DND-41 (cell line): ENCODE measurements at regions not wholly inside any gene's neighbourhood (a gene's known extent, or its start where the extent isn't known, plus 50 kb on each side); places are given as distances from the start of the nearest gene placed in this dataset.

Experiments
- ATAC-seq: fragments of 200-7000 bp; cut with Tn5 transposase; 3 replicates; pipeline ENCODE4 v1.9.1; 2021; ENCODE audit warnings: low read depth; ENCODE audit not compliant: insufficient read depth
- DNase-seq: peaks from one replicate; pipeline ENCODE4 v3.0.0-alpha.2; 2020
- H2AFZ ChIP-seq: 2 replicates; pipeline ENCODE4 v1.6.0; 2012; ENCODE audit warnings: low read depth, low read length
- H3K27ac ChIP-seq: 2 replicates; pipeline ENCODE4 v1.5.1; 2012; ENCODE audit warnings: low read length, inconsistent platforms
- H3K27me3 ChIP-seq: fragments of 200-600 bp; sonication (generic); 2 replicates; pipeline ENCODE4 v1.6.0; 2012; ENCODE audit warnings: low read length, mild to moderate bottlenecking, inconsistent platforms; ENCODE audit not compliant: insufficient read depth, poor library complexity
- H3K36me3 ChIP-seq: 2 replicates; pipeline ENCODE4 v1.5.1; 2012; ENCODE audit warnings: low read length, inconsistent platforms; ENCODE audit not compliant: insufficient read depth
- H3K4me1 ChIP-seq: 2 replicates; pipeline ENCODE4 v1.5.1; 2012; ENCODE audit warnings: mild to moderate bottlenecking, low read length; ENCODE audit not compliant: insufficient read depth
- H3K4me2 ChIP-seq: 2 replicates; pipeline ENCODE4 v1.6.0; 2012; ENCODE audit warnings: mild to moderate bottlenecking, moderate library complexity, low read length, inconsistent platforms; ENCODE audit not compliant: insufficient read depth
- H3K4me3 ChIP-seq, 2 experiments: fragments of 200-600 bp in 1 of 2; shearing (Covaris generic) in 1 of 2; 2 replicates each; pipeline ENCODE4 v1.5.1; 2012 to 2016; ENCODE audit warnings: inconsistent platforms in 2 of 2, low read length in 2 of 2, mild to moderate bottlenecking in 2 of 2, low read depth in 1 of 2, moderate library complexity in 1 of 2
- H3K79me2 ChIP-seq: 2 replicates; pipeline ENCODE4 v1.6.0; 2012; ENCODE audit warnings: low read length, inconsistent platforms; ENCODE audit not compliant: insufficient read depth
- H3K9ac ChIP-seq: 2 replicates; pipeline ENCODE4 v1.6.0; 2012; ENCODE audit warnings: low read depth, mild to moderate bottlenecking, inconsistent platforms, low read length, moderate library complexity
- H3K9me3 ChIP-seq: 2 replicates; pipeline ENCODE4 v1.5.1; 2012; ENCODE audit warnings: low read length, moderate library complexity, mild to moderate bottlenecking, inconsistent platforms; ENCODE audit not compliant: insufficient read depth, severe bottlenecking
- H4K20me1 ChIP-seq: 2 replicates; pipeline ENCODE4 v1.6.0; 2012; ENCODE audit warnings: low read length; ENCODE audit not compliant: insufficient read depth
- EZH2 ChIP-seq: IDR thresholded peaks from 3 replicates; pipeline ENCODE4 v1.6.1; 2012; ENCODE audit warnings: borderline replicate concordance, low read depth, mild to moderate bottlenecking, moderate library complexity, low read length, inconsistent platforms; ENCODE audit not compliant: severe bottlenecking
- TF ChIP-seq, protein P1 (sequence below): IDR thresholded peaks from 2 replicates; pipeline ENCODE4 v1.5.1; 2012; ENCODE audit warnings: borderline replicate concordance, low read length, moderate library complexity, mild to moderate bottlenecking; ENCODE audit not compliant: poor library complexity, severe bottlenecking; ENCODE audit errors: extremely low read depth

GRCh38 chr7:54354436-54354835 is 187.7 kb upstream of the VSTM2A start:
- Histone ChIP-seq H3K36me3 (no peaks in the 10 kb centered on the region), H3K9ac (no peak overlapping the region), H4K20me1 (no peaks in the 10 kb centered on the region), H3K4me3 (no peak overlapping the region), H3K27ac (no peak overlapping the region), H2AFZ (no peak overlapping the region), H3K9me3 (no peaks in the 10 kb centered on the region), H3K79me2 (no peaks in the 10 kb centered on the region), H3K27me3 (no peaks in the 10 kb centered on the region), H3K4me1 (no peaks in the 10 kb centered on the region), H3K4me2 (no peak overlapping the region)
- ATAC-seq: no peak
- no peak for DNase-seq
- TF ChIP-seq, protein P1, sequence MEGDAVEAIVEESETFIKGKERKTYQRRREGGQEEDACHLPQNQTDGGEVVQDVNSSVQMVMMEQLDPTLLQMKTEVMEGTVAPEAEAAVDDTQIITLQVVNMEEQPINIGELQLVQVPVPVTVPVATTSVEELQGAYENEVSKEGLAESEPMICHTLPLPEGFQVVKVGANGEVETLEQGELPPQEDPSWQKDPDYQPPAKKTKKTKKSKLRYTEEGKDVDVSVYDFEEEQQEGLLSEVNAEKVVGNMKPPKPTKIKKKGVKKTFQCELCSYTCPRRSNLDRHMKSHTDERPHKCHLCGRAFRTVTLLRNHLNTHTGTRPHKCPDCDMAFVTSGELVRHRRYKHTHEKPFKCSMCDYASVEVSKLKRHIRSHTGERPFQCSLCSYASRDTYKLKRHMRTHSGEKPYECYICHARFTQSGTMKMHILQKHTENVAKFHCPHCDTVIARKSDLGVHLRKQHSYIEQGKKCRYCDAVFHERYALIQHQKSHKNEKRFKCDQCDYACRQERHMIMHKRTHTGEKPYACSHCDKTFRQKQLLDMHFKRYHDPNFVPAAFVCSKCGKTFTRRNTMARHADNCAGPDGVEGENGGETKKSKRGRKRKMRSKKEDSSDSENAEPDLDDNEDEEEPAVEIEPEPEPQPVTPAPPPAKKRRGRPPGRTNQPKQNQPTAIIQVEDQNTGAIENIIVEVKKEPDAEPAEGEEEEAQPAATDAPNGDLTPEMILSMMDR: no peak
- no peak for TF ChIP-seq EZH2

DNA sequence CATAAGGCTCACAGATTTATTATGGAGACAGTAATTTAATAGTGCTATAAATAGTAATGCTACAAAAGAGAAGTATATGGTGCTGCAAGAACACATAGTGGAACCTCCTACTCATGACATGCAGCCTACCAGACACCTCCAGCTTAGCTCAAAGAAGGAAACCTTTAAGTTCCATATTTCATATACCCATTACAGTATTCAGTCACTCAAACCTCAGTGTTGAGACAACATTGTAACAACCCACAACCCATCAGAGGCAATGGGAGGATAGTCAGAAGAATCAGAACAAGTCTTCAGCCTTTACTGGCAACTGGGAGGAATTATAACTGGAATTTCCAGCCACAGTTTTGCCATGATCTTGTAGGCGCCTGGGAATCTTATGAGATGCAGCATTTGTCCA is 186.3 kb upstream of the VSTM2A start:
- no peak for ATAC-seq
- no peaks in the 10 kb centered on the region for H3K27me3 ChIP-seq
- H3K4me2 ChIP-seq: no peak overlapping the region
- no peak overlapping the region for H3K4me3 ChIP-seq
- no peaks in the 10 kb centered on the region for H4K20me1 ChIP-seq
- H3K9ac ChIP-seq: no peak overlapping the region
- H3K4me1 ChIP-seq: no peaks in the 10 kb centered on the region
- TF ChIP-seq, protein P1: no peak
- TF ChIP-seq EZH2: no peak
- DNase-seq: no peak
- H3K79me2 ChIP-seq: no peaks in the 10 kb centered on the region
- H3K9me3 ChIP-seq: no peaks in the 10 kb centered on the region
- no peak overlapping the region for H3K27ac ChIP-seq
- no peak overlapping the region for H2AFZ ChIP-seq
- H3K36me3 ChIP-seq: no peaks in the 10 kb centered on the region

DNA sequence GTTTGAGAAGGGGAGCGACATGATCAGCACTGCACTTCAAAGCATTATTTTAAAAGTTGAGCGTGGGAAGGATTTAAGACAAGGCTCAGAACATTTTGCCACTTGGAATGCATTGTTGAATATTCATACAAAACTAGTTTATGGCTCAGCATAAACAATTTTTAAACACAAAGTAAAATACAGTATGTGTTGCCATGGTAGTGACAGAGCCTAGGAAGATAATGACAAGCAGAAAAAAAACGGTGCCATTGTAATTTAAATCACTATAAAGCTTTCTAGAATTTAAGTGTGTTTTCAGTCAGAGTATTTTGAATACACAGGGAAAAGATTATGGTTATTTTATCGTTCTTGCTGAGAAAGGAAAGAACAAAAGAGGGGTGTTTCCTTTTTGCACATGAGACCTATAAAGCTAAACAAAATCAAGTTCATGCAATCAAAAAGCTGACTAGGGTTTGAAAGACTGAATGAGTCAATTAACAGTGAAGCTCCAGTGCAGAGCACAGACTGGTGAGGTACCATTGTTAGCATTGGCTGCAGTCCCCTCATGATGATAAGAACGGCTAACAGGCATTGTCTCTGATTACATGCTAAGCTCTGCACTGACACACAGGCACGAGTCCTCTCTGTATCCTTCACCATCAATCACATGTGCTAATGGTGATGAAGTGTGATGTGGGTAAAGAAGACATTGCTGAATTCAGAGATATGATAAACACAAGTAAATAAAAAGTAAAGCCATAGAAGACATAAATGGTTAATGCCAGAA is 181.9 kb upstream of the VSTM2A start:
- TF ChIP-seq EZH2: no peak
- TF ChIP-seq, protein P1: no peak
- Histone ChIP-seq H2AFZ (no peak overlapping the region), H3K4me1 (no peaks in the 10 kb centered on the region), H3K4me2 (no peak overlapping the region), H3K27me3 (no peaks in the 10 kb centered on the region), H3K4me3 (no peak overlapping the region), H4K20me1 (no peaks in the 10 kb centered on the region), H3K9me3 (no peaks in the 10 kb centered on the region), H3K27ac (no peak overlapping the region), H3K9ac (no peak overlapping the region), H3K79me2 (no peaks in the 10 kb centered on the region), H3K36me3 (no peaks in the 10 kb centered on the region)
- no peak for ATAC-seq
- no peak for DNase-seq
